ENCODE measurements at regions not wholly inside any gene's neighbourhood (a gene's known extent, or its start where the extent isn't known, plus 50 kb on each side); places are given as distances from the start of the nearest gene placed in this dataset.

- no peak for TF ChIP-seq CTCF (IDR thresholded peaks at IDR 0.05; ENCODE audit: low read depth, low read length)
- H3K36me3 ChIP-seq = no peaks in the 10 kb centered on the region
- H3K9me3 ChIP-seq = no peaks in the 10 kb centered on the region
- no peak overlapping the region for H3K4me3 ChIP-seq (ENCODE audit: low read depth, low read length)
- no peaks in the 10 kb centered on the region for H3K4me1 ChIP-seq
- H3K27me3 ChIP-seq = no peaks in the 10 kb centered on the region
- DNase-seq = no peak
Measured at GRCh38 chr9:99628285-99628684, 193.4 kb upstream of the NR4A3 start.

- H3K27me3 ChIP-seq = no peaks in the 10 kb centered on the region
- H3K4me3 ChIP-seq (ENCODE audit: low read depth, low read length) = no peak overlapping the region
- H3K4me1 ChIP-seq = no peaks in the 10 kb centered on the region
- no peak for DNase-seq
- H3K36me3 ChIP-seq = no peaks in the 10 kb centered on the region
- no peaks in the 10 kb centered on the region for H3K9me3 ChIP-seq
- TF ChIP-seq CTCF (IDR thresholded peaks at IDR 0.05; ENCODE audit: low read depth, low read length) = no peak
Measured at GRCh38 chr9:99628849-99629620, 192.7 kb upstream of the NR4A3 start.

- no peak for TF ChIP-seq CTCF (IDR thresholded peaks at IDR 0.05; ENCODE audit: low read depth, low read length)
- no peaks in the 10 kb centered on the region for H3K9me3 ChIP-seq
- DNase-seq = no peak
- H3K36me3 ChIP-seq = no peaks in the 10 kb centered on the region
- no peak overlapping the region for H3K4me3 ChIP-seq (ENCODE audit: low read depth, low read length)
- no peaks in the 10 kb centered on the region for H3K27me3 ChIP-seq
- no peaks in the 10 kb centered on the region for H3K4me1 ChIP-seq
Measured at GRCh38 chr9:99632349-99633038, 189.2 kb upstream of the NR4A3 start.

- Histone ChIP-seq H3K4me1 (no peaks in the 10 kb centered on the region), H3K27me3 (no peaks in the 10 kb centered on the region), H3K36me3 (no peaks in the 10 kb centered on the region), H3K4me3 (ENCODE audit: low read depth, low read length) (no peak overlapping the region), H3K9me3 (no peaks in the 10 kb centered on the region)
- DNase-seq = no peak
- no peak for TF ChIP-seq CTCF (IDR thresholded peaks at IDR 0.05; ENCODE audit: low read depth, low read length)
Measured at GRCh38 chr9:99633265-99633664, 188.4 kb upstream of the NR4A3 start.

GRCh38 chr9:99634186-99634585 lies 187.5 kb upstream of the NR4A3 start:
- H3K4me1 ChIP-seq = no peaks in the 10 kb centered on the region
- no peaks in the 10 kb centered on the region for H3K27me3 ChIP-seq
- H3K9me3 ChIP-seq = no peaks in the 10 kb centered on the region
- DNase-seq = no peak
- TF ChIP-seq CTCF (IDR thresholded peaks at IDR 0.05; ENCODE audit: low read depth, low read length) = no peak
- H3K36me3 ChIP-seq = no peaks in the 10 kb centered on the region
- no peak overlapping the region for H3K4me3 ChIP-seq (ENCODE audit: low read depth, low read length)

- H3K4me1 ChIP-seq = no peaks in the 10 kb centered on the region
- no peak for TF ChIP-seq CTCF (IDR thresholded peaks at IDR 0.05; ENCODE audit: low read depth, low read length)
- H3K9me3 ChIP-seq = no peaks in the 10 kb centered on the region
- no peaks in the 10 kb centered on the region for H3K27me3 ChIP-seq
- no peak overlapping the region for H3K4me3 ChIP-seq (ENCODE audit: low read depth, low read length)
- DNase-seq = no peak
- H3K36me3 ChIP-seq = no peaks in the 10 kb centered on the region
Measured at GRCh38 chr9:99635032-99635431, 186.7 kb upstream of the NR4A3 start.

Data from BE2C (cell line).